Activated CD8-positive, alpha-beta memory T cell treated with anti-CD3 and anti-CD28 coated beads for 48 hours (primary cell): ENCODE measurements at regions not wholly inside any gene's neighbourhood (a gene's known extent, or its start where the extent isn't known, plus 50 kb on each side); places are given as distances from the start of the nearest gene placed in this dataset.

Experiments used
- DNase-seq, 3 experiments: peaks; one replicate each; pipeline ENCODE4 v3.0.0-alpha.2; 2020; ENCODE audit warnings: low read depth in 2 of 3, low spot score in 2 of 3

DNA sequence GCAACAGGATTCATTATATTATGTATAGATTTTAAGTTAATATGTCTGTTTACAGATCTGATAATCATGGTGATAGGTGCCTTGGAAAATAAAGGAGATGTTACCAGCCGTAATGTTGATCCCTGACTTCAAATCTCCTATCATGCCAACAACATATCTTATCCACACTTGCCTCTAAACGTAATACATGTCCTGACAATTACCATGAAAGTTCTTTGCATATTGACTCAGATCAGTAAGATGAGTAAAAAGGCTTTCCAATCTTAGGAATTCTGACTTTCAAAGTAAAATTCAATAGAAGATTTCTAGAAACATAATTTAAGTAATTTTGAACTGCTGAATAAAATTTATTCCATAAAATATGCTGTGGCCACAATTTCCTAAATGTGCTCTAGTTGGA is 513.3 kb downstream of the ANKRD50 start:
- no peak for DNase-seq

DNA sequence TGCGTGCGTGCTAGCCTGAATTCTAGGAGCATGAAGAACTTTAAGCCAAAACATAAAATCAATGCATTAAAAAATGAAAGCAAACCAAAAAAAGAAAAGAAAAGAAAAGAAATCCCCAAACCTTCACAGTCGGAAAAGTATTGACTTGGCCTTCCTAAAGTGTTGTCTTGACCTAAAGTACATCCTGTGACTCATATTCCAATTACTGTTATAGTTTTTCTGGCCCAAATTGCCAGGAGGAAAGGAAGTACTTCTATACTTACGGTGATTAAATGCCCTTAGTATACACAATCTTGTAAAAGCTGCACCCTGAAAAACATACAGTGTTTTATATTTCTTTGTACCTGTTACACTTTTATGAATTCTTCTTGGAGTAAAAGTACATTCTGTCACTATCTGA is 512.8 kb downstream of the ANKRD50 start:
- DNase-seq: no peak

DNA sequence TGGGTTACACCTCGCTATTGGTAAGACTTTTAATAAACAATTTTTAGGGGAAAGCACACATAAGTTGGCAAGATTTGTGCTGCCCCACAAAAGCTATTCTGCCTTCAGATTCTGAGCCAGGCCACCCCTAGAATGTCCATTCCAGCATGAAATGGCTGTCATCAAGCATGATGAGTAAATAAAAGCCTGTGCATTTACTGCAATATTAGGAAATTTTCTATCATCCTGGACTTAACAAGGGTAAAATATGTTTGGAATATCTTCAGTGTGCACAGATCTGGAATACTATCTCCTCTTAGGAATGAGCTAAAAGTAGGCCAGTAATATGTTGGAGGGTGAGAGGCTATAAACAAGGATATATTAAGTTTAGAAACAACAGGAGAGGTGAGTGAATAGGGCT is 510.9 kb downstream of the ANKRD50 start:
- no peak for DNase-seq

DNA sequence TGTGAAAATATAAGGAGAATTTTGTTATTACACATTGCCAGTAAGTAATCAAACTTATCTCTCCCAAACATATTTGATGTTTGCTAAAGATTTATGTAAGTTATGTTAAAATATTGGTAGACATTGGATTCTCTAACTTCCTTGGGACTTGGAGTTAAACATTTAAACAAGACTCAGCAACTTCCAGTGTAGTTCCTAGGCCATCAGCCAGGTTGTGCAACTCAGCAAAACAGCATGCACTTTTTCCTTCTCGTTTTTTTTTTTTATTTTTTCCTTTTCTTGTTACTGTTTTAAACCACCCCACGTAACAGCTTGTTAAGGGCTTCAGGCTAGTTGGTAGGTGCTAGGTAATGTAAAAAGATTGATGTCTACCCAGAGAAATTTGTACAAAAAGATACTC is 510.4 kb downstream of the ANKRD50 start:
- DNase-seq: no peak

DNA sequence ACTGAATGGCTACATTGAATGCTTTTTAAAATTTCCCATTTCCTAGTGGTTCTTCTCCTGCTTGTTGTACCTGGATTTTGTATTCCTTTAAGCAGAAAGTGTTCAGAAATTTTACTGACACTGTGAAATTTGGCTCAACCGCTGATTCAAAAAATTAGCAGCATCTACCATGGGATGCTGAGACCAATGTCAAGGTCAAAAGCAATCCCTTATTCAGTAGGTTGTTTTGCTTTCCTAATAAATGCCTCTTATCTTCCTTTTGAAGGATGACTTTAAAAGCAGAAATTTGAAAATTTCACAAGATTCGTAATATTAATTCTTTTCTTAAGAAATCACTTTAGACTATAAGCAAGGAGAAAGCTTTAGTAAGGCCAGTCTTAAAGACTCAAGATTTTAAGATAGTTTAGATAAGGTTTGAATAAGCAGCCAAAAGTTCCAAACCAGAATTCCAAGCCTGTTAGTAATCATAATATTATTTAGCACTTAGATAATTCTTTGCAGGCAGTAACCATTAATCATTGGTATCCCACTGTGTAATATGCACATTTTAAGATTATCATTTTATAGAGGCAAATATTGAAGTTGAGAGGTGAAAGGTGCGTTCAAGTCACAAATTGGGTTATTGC is 508.8 kb downstream of the ANKRD50 start:
- DNase-seq: no peak

DNA sequence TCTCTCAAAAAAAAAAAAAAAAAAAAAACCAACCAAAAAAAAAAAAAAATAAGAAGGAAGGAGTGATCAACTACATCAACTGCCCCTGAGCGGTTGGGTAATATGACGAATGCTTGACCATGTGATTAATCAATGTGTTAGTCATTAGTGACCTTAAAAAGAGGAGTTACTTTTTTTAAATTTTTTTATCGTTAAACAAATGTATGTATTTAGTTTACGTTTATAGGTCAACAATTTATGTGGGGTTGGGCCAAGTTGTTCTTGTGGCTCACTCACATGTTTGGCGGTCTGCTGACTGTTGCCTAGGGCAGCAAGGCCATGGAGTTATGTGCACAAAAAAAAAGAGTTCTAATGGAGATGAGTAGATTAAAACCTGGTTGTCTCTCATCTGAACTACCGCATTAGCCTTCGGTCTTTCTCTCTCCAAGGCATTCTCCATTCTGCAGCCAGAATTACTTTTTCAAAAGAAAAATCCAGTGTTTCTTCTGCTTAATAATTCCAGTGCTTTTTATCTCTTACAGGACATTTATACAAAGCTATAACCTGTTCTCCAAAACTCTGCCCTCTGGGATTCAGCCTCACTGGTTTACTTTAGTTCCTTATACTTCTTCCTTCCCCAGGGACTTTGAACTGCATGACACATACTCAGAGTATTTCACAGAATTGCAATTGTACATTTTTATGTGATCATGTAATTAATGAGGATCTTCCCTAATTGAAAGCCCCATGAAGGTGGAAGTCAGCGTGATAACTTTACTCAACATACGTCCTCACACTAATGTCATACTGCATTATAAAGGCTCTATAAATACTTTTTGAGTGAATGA is 505.5 kb downstream of the ANKRD50 start:
- DNase-seq: no peak

DNA sequence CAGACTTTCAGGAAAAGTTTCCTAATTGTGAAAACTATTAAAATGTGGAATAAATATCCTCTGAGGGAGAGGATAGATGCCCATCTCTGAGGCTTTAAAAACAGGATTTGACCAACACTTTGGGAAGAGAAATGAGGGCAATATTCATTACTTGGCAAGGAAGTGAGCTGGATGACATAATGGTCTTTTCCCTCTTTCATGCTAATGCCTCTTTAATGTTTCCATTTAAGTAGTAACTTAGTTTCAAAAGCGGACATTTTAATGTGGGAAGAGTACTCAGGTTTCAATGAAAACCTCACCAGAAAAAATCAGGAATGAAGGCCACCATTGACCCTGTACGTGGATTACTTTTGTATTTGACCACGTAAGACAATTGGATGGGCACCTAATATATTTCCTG is 503.3 kb downstream of the ANKRD50 start:
- no peak for DNase-seq

DNA sequence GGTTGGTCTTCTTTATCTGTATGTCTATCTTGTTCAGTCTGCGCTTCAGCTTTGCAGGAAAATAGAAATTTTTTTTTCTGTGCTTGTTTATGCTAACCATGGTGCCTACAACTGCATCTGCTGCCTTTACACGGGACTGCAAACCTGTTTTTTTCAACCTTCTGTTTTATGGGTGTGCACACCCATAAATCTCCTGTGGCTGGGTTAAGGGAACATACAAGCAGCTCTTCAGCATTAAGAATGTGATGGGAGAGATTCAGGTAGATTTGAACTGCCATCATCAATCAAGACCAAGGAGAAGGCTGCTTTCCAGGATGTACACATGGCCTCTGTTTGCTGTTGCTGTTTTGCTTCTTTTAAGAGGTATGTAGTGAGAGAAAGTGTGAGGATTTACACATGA is 502.9 kb downstream of the ANKRD50 start:
- DNase-seq: no peak

DNA sequence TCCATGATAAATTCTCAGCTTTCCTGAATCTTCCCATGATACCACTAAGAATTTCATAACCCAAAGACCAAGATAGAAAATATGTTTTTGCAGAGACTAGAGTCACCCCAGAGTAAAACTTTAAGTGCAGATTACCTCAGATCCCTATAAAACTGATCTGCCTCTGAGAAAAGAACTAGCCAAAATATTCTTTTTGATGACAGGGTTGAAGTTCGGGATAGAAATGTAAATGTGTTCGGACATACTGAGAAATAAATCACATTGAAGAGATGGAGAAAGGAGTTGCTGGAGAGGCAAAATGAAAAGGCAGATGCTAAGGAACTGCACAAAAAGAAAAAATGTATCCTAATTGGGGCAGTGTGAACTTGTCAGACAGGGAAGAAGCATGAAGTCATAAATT is 501.8 kb downstream of the ANKRD50 start:
- no peak for DNase-seq

DNA sequence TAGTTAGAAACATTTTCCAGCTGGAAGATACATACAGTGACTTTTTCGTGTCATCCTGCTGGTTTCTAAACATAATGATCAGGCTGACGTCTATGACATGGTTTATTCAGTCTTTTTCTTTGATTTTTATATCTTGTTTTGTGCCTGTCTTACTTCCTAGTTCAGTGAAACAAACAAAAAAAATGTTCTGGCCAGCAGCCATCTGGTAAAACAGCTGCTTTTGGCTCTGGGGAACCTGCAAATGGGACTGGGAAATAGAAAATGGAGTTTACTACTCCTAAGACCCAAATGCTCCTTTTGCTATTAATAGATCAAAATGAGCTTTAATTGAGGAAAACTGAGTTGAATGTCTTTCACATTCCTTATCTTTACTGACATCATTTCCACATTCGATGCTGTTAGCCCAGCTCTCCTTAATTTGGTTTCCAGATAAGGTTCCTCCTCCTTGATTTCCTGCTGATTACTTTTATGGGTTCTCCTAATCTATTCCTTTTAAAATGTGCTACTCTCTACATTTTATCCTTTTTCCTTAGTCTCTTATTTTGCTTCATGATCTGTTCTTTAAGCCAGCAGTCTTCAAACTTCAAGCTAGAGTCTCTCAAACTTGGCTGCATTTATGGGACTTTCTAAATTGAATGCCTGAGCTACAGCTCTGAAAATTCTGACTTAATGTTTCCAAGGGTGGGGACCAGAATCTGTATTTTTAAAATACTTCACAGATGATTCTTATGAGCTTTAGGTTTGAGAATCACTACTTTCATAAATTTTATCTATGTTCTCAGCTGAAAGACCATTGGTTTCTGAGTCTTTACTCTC is 499.5 kb downstream of the ANKRD50 start:
- no peak for DNase-seq

DNA sequence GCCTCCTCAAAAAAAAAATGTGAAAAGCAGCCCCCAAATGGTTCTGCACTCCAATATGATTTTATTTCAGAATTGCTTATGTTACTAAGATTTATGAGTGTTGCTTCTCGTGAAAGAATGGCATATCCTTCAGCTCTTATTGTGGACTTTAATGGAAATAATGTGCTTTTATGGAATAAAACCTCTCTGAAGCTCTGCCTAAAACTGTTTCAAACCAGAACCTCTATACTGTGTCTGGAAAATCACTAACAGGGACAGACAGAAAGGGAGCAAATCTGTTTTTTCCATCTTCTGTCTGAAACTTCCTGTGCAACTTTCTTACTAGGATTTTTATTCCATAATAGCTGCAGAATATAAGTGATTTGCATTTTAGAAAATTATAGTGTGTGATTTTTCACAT is 493.1 kb downstream of the ANKRD50 start:
- DNase-seq: no peak

DNA sequence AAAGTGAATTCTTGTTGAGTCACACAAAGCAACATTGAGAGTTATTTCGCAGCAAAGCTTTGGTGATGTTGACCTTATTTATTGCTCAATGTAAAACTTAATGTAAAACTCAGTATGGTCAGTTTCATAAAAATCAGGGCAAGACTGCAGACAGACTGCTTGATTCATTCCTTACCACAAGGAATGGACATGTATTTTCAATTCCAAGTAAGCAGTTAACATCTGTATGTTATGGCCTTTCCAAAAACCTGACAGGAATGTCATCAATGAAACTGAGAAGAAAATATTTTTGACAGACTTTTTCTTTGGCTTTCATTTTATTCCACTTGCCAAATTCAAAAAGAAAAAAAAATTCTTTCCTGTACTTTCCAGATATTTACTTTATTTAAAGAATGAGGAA is 488.3 kb downstream of the ANKRD50 start:
- DNase-seq: no peak

DNA sequence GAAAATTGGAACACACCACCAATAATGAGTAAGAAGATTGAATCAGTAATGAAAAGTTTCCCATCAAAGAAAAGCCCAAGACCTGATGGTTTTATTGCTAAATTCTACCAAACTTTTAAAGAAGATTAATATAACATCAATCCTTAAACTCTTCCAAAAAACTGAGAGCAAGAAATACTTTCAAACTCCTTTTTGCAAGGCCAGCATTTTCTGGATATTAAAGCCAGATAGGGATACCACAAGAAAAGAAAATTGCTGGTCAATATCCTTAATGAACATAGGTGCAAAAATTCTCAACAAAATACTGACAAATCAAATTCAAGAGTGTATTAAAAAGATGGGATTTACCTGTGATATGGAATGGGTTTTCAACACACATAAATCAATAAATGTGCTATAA is 484.6 kb downstream of the ANKRD50 start:
- no peak for DNase-seq

DNA sequence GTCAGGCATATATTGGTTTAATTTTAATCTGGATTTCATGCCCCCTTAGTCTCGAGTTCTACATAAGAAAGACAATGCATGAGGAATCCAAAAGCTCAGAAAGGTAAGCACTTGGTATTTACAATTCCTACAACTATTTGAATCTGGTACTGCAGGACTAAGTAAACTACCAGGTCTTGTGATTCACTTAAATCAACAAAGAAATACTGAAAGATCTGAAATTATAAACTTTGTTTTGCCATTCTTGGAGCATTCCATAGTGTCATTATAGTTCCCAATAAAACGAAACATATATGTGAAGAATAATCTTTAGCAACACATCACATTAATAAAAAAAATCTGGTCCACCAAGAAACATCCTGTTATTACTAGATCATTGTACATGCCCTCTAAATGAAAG is 482.3 kb downstream of the ANKRD50 start:
- no peak for DNase-seq

DNA sequence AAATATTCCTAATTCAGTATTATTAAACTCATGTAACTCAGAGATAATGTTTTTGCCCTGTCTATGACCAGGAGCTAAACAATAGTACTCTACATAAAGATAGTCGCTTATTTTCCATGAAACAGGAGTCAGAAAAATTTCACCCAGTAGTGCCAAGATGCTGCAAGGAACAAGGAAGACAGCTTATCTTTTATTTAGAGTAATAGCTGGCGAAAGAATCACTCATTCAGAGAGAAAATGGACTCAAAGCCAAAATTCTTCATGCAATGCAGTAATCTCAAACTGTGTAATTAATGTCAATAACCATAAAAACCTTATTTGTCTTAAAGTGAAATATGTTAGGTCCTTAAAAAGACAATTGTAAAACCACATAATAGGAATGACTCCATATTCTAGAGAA is 477.8 kb downstream of the ANKRD50 start:
- no peak for DNase-seq

DNA sequence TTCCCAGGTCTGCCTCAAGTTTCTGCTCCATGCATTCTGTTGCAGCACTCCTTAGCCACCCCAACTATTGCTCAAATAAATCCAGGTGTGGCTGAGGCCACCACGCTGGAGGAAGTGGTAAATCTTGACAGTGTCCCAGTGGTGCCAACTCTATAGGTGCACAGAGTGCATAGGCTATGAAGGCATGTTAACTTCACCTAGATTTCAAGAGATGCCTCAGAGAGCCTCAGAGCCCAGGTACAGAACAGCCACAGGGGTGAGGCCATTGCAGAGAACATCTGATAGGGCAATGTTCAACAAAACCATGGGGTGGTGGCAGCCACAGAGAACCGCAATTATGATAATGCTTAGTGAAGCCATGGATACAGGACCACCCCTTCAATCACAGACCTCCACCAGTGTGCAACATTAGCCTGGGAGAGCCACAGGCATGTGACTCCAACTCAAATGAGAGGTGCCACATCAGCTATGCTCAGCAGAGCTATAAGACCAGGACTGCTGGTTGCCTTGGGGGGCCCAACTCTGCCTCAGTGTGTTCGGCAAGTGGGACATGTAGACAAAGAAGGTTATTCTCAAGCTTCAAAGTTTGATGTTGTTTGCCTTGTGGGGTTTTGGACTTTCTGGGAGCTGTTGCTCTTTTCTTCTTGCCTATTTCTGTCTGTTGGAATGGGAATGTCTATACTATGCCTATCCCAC is 468.7 kb downstream of the ANKRD50 start:
- no peak for DNase-seq

DNA sequence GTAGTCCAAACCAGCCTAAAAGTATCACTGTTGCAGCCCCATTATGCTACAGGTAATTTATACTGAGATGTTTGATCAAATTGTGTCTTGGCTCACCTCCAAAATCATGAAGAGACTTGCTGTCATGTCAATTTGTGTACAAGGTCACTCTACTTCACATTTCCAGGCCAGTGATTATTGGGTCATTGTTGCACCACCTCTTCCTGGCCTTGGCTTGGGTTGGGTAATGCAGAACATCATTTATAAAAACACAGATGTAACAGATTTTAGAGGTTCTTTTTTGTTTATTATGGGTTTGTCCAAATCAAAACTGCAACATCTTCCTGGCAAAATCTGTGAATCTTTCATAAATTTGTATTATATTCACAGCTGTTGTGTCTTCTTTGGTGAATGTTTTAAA is 459.5 kb downstream of the ANKRD50 start:
- DNase-seq: no peak

DNA sequence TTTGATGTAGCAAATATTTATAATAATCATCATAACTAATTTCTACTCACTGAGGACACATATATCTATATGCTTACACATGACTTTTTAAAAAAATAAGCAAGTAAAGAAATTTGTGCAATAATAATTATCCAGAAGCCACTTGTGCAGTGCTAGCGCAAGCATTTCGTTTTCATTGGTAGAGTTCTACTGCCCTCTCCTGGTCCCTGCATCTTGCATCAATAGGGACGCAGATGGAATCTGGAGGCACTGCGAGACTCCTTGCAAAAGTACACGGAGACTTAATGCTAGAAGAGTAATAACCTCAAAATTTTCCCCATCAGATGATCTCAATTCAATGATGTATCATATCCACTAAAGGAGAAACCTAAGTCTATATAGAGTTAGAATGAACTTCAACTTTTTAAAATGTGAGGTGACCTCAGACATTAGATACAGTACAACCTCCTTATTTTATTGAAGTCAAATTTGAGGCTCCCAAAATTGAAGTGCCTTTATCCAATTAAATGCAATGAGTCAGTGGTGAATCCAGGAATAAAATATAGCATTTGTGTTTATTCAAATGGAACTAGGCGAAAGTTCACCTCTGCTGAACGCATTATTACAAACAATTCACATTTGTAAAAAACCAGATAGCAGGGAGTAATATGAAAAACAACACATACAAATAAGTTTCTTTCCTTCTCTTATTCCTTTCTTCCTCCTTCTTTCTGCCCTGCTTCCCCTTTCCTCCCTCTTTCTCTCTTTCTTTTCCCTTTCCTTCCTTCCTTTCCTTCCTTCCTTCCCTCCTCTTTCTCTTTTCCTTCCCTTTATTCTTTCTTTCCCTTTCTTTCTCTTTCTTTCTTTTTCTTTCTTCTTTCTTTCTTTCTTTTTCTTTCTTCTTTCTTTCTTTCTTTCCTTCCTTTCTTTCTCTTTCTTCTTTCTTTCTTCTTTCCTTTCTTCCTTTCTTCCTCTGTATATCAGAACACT is 450.0 kb downstream of the ANKRD50 start:
- no peak for DNase-seq

DNA sequence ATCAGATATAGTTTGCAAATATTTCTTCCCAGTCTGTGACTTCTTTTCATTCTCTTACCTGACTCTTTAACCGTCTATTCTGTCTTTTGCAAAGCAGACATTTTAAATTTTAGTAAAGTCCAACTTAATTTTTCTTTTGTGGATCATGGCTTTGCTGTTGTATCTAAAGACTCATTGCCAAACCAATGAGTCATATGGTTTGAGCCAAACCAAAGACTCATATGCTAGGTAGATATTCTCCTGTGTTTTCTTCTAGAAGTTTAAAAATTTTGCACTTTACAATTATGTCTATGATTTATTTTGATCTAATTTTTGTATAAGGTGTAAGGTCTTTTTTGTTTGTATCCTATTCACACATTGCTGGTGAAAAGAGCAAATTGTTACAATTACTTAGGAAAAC is 446.8 kb downstream of the ANKRD50 start:
- DNase-seq: no peak

DNA sequence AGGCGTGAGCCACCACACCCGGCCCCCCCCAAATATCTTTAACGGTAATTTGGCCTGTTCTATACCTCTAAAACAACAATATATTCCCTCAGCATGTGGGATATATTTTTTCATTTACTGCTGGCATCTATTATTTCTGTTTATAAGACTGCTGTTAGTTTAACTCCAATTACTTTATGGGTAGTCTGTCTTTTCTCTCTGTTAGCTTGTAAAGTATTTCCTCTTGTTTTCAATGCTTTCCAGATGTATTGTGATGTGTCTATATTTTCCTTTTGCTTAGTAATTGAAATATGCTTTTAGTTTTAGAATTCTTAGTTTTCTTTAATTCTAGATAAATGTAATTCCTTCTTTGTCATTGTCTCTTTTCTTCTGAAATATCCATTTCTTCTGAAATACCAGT is 445.8 kb downstream of the ANKRD50 start:
- no peak for DNase-seq
